Sigmoid colon (tissue), 6 donors: ENCODE measurements at regions not wholly inside any gene's neighbourhood (a gene's known extent, or its start where the extent isn't known, plus 50 kb on each side); places are given as distances from the start of the nearest gene placed in this dataset.

ENCODE experiments used
- DNase-seq: peaks from one replicate; pipeline ENCODE4 v3.0.0-alpha.2; 2019
- H3K27ac ChIP-seq, 4 donors: fragments of 200-600 bp; sonication (generic); one replicate each; pipeline ENCODE4 v1.5.1; 2016 to 2019; ENCODE audit warnings: mild to moderate bottlenecking in 1 of 4
- H3K27me3 ChIP-seq, 3 donors: fragments of 200-600 bp; sonication (generic); one replicate each; pipeline ENCODE4 v1.5.1; 2019; ENCODE audit warnings: mild to moderate bottlenecking in 1 of 3
- H3K36me3 ChIP-seq, 4 donors: fragments of 200-600 bp; sonication (generic); one replicate each; pipeline ENCODE4 v1.5.1; 2016 to 2019
- H3K4me1 ChIP-seq, 4 donors: fragments of 200-600 bp; sonication (generic); one replicate each; pipeline ENCODE4 v1.5.1; 2017 to 2019
- H3K4me3 ChIP-seq, 4 donors: fragments of 200-600 bp; sonication (generic); one replicate each; pipeline ENCODE4 v1.5.1; 2017 to 2019; ENCODE audit warnings: mild to moderate bottlenecking in 2 of 4, moderate library complexity in 1 of 4
- H3K9me3 ChIP-seq, 4 donors: fragments of 200-600 bp in 3 of 4; sonication (generic) in 3 of 4; one replicate each; pipeline versions ENCODE4 v1.5.1 to v1.6.1; 2013 to 2019
- EP300 ChIP-seq, 4 donors: sonication (generic); formaldehyde crosslinking; IDR thresholded peaks; one replicate each; pipeline ENCODE4 v1.6.1; 2017; ENCODE audit warnings: antibody characterized with exemption in 4 of 4
- POLR2A ChIP-seq, 2 donors: fragments of 450-650 bp; IDR thresholded peaks; one replicate each; pipeline ENCODE4 v1.6.1; 2016; ENCODE audit warnings: antibody characterized with exemption in 2 of 2, mild to moderate bottlenecking in 2 of 2, moderate library complexity in 2 of 2
- POLR2AphosphoS5 ChIP-seq, 4 donors: sonication (generic); formaldehyde crosslinking; IDR thresholded peaks; one replicate each; pipeline ENCODE4 v1.6.1; 2017; ENCODE audit warnings: antibody characterized with exemption in 4 of 4
- WGBS, 2 donors: extraction: QIAGEN DNeasy Blood & Tissue Kit; methylation state at CpG; one replicate each; pipeline ENCODE4 v1.1.7; 2013; 5-methylcytosine and 5-hydroxymethylcytosine counted together
- intact Hi-C: fragments of 100-400 bp; cut with DNase I; formaldehyde crosslinking; loops from one replicate; pipeline ENCODE4 v1.15.1; 2023
- TF ChIP-seq, protein P1 (sequence below), 4 experiments: fragments of 450-650 bp in 3 of 4; fragments of 200-600 bp in 1 of 4; IDR thresholded peaks; one replicate each; pipeline ENCODE4 v1.5.1; 2016 to 2019; ENCODE audit warnings: antibody characterized with exemption in 4 of 4, mild to moderate bottlenecking in 3 of 4, moderate library complexity in 2 of 4
- donor health status: healthy with polysubstance abuse.
- donor health status: healthy.

DNA sequence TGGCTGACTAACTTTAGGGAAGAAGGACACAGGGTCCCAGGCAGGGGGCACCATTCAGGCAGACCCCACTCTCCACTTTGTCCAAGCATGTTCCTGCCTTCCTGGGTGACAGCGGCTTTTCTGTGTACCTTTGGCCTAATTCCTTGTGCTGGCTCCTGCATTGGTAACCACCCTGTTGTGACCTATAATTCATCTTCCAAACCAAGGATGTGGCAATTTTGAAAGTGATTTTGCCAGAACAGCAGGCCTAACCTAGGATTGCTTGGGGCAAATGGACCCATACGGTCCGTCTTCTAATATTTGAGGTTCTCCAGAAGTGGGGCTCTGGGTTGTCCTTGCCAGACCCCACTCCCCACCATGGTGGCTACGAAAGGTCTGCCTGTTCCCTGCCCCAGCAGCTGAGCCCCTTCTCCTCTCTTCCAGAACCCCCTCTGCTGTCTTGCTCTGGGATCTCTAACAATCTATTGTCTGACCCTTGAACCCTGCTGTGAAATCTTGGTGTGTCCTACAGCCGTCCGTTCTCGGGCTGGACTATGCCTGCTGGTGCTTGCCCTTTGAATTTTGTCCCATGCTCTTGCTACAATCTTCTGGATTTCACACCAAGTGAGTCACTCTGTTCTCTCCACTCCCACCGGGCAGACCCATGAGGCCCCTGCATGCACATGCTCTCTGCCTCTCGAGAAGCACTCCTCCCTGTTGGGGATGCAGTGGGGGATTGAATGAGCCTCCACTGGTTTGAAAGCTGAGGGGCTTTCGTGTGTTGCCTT lies 316.0 kb downstream of the CXCL12 start:
- no peaks in the 10 kb centered on the region for H3K36me3 ChIP-seq
- intact Hi-C loops, result loop anchor here (10.0 kb wide), 2 partner anchors 246 to 384 kb away; no protein-coding TSS in a partner anchor
- TF ChIP-seq POLR2A (IDR thresholded peaks at IDR 0.05) (no peak), EP300 (IDR thresholded peaks at IDR 0.05) (no peak), POLR2AphosphoS5 (IDR thresholded peaks at IDR 0.05) (no peak)
- TF ChIP-seq, protein P1, sequence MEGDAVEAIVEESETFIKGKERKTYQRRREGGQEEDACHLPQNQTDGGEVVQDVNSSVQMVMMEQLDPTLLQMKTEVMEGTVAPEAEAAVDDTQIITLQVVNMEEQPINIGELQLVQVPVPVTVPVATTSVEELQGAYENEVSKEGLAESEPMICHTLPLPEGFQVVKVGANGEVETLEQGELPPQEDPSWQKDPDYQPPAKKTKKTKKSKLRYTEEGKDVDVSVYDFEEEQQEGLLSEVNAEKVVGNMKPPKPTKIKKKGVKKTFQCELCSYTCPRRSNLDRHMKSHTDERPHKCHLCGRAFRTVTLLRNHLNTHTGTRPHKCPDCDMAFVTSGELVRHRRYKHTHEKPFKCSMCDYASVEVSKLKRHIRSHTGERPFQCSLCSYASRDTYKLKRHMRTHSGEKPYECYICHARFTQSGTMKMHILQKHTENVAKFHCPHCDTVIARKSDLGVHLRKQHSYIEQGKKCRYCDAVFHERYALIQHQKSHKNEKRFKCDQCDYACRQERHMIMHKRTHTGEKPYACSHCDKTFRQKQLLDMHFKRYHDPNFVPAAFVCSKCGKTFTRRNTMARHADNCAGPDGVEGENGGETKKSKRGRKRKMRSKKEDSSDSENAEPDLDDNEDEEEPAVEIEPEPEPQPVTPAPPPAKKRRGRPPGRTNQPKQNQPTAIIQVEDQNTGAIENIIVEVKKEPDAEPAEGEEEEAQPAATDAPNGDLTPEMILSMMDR (IDR thresholded peaks at IDR 0.05), result no peak
- H3K27ac ChIP-seq, result peak overlapping the region in 2 of 4 donors; percentile 10 to 43
- no peaks in the 10 kb centered on the region for H3K9me3 ChIP-seq
- peaks cover 0 to 70% (median 64%) of the 10 kb centered on the region in 4 donors for H3K4me1 ChIP-seq
- no peak for DNase-seq
- H3K4me3 ChIP-seq, result no peak overlapping the region
- WGBS, 2 donors, result 80 to 84% methylated on average over 10 of the region's 10 CpGs
- H3K27me3 ChIP-seq, result no peaks in the 10 kb centered on the region

DNA sequence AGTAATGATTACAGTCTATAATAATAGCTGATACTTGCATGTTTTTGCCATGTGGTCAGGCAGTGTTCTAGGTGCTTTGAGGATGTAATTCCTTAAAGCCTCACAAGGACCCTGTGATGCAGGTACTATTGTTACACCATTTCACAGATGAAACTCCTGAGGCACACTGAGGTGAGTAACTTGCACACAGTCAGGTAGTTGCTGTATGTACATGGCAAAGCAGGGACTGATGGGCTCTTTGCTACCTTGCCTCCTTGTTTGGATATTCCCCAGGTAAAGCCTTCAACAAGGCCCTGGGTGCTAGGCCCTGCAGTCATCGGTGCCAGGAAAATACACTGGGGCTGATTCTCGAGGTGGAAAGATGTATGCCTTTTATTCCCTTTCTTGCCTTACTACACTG lies 317.5 kb downstream of the CXCL12 start:
- intact Hi-C loops, result loop anchor here (10.0 kb wide), 2 partner anchors 247 to 383 kb away; no protein-coding TSS in a partner anchor
- no peaks in the 10 kb centered on the region for H3K9me3 ChIP-seq
- TF ChIP-seq, protein P1 (IDR thresholded peaks at IDR 0.05), result no peak
- TF ChIP-seq POLR2A (IDR thresholded peaks at IDR 0.05) (no peak), EP300 (IDR thresholded peaks at IDR 0.05) (no peak), POLR2AphosphoS5 (IDR thresholded peaks at IDR 0.05) (no peak)
- DNase-seq, result no peak
- 85 to 93% methylated on average over 2 of the region's 2 CpGs for WGBS, 2 donors
- no peak overlapping the region for H3K4me3 ChIP-seq
- H3K4me1 ChIP-seq, result peaks cover 0 to 78% (median 68%) of the 10 kb centered on the region in 4 donors
- no peaks in the 10 kb centered on the region for H3K27me3 ChIP-seq
- no peaks in the 10 kb centered on the region for H3K36me3 ChIP-seq
- no peak overlapping the region for H3K27ac ChIP-seq

DNA sequence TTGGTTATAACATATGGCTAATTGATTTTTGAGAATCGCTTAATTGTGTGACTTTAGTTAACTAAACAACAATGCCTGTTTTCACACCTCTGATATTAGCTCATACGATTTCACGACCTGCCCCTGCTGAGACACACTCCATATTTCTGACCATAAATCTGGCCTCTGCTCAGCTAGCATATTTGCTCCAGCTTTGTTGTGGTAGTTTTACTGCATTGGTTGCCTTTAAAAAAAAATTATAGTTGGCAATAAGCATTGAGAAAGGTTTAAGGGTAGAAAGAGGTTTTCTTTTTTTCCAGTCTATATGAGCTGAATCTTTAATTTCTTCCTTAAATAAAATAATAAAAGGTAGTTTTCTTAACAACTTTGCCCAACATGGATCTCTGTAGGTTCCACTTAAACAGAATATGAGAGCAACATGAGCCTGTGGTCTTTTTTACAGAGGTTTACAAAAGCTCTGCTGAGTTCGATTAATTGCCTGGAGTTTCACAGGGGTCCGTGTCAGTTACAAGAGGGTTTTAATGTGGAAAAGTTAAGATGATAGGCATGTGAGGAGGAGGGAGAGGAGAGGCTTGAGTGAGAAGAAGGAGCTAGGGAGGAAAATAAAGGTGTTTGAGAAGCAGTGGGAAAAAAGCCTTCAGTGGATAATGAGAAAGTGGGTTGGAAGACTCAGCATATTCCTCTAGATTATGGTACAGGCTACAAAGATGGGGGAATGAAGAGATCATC lies 318.2 kb downstream of the CXCL12 start:
- H3K4me1 ChIP-seq, result peaks cover 0 to 71% (median 63%) of the 10 kb centered on the region in 4 donors
- no peaks in the 10 kb centered on the region for H3K36me3 ChIP-seq
- H3K27me3 ChIP-seq, result no peaks in the 10 kb centered on the region
- H3K4me3 ChIP-seq, result no peak overlapping the region
- intact Hi-C loops, result loop anchor here (10.0 kb wide), 2 partner anchors 248 to 382 kb away; no protein-coding TSS in a partner anchor
- no peak for TF ChIP-seq EP300 (IDR thresholded peaks at IDR 0.05)
- peak in 1 of 4 donors; percentile 3 for TF ChIP-seq POLR2AphosphoS5 (IDR thresholded peaks at IDR 0.05)
- peak overlapping the region; percentile 53 to 67 (median 62) for H3K27ac ChIP-seq
- DNase-seq, result no peak
- no peaks in the 10 kb centered on the region for H3K9me3 ChIP-seq
- WGBS, 2 donors, result 54 to 66% methylated on average over 5 of the region's 5 CpGs

DNA sequence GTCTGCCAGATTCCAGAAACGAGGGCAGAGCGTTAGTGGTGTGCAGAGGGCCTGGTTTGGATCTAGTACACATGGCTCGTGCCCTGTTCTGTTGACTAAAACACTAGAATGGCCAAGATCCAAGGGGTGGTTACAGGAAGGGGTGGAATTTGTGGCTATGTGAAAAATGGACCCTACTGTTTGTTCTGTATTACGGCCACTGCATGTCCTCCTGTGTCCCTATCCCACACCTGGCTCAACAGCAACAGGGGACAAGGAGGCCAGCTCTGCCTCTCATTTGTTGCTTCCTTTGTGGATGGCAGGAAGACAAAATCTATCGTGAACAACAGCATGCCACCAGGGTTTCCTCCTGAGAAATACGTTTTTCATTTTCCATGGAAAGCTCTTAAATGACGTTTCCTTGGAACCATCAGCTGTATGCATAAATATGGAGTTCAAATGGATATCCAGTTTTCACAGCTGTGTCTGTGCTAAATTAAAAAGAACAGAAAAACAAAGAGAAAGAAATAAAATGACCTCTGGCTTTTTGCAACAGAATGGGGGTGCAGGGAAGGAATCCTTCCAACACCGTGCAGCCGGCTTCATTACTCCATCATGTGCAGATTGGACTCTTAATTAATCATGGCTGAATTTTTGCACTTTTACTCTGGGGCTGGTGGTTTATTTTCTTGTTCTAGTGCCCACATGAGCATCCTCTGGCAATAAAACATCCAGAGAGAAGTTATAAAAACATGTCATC lies 318.9 kb downstream of the CXCL12 start:
- TF ChIP-seq POLR2AphosphoS5 (IDR thresholded peaks at IDR 0.05) (peak in 2 of 4 donors; percentile 16 to 24), POLR2A (IDR thresholded peaks at IDR 0.05) (no peak)
- Histone ChIP-seq H3K4me3 (no peak overlapping the region), H3K36me3 (no peaks in the 10 kb centered on the region), H3K9me3 (no peaks in the 10 kb centered on the region), H3K4me1 (peaks cover 0 to 64% (median 56%) of the 10 kb centered on the region in 4 donors), H3K27me3 (no peaks in the 10 kb centered on the region), H3K27ac (peak overlapping the region; percentile 53 to 67 (median 62))
- DNase-seq, result no peak
- intact Hi-C loops, result loop anchor here (10.0 kb wide), 2 partner anchors 249 to 381 kb away; no protein-coding TSS in a partner anchor
- WGBS, 2 donors, result 70 to 76% methylated on average over 9 of the region's 9 CpGs

DNA sequence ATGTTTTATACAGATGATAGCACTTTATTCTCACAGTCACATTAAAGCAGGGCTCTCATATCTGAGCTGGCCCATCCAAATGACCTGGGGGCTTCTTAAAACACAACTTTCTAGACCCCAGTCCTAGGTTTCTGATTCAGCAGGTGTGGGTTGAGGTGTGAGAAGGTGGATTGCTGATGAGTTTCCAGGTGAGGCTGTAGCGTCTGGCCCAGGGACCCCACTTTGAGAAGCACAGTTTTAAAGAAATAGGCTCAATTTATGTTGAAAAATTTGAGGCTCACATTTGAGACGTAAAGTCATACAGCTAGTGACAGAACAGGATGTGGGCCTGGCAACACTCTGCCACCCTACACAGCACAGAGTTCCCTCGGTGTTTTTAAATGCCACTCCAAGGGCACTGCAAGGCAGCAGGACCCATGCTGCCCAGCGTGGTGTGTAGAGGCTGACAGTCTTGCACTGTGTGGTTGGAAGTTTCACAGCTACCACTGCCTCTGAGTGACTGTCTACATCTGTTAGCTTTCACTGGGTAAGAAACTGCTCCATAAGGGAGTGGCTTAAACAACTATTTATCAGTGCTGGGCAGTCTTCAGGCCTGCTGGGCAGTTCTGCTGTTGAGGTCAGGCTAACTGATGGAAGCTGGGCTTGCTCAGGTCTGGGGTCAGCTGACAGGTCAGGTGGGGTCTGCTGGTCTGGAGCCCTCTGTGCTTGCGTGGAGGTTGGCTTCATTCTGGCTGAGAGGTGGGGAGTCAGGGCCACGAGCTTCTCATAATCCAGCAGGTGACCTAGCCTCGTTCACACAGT lies 319.7 kb downstream of the CXCL12 start:
- WGBS, 2 donors, result 78 to 79% methylated on average over 7 of the region's 7 CpGs
- H3K36me3 ChIP-seq, result no peaks in the 10 kb centered on the region
- intact Hi-C loops, result loop anchor here (10.0 kb wide), 2 partner anchors 250 to 380 kb away; no protein-coding TSS in a partner anchor
- no peak overlapping the region for H3K4me3 ChIP-seq
- TF ChIP-seq POLR2A (IDR thresholded peaks at IDR 0.05), result no peak
- TF ChIP-seq, protein P1 (IDR thresholded peaks at IDR 0.05), result no peak
- no peak for TF ChIP-seq EP300 (IDR thresholded peaks at IDR 0.05)
- TF ChIP-seq POLR2AphosphoS5 (IDR thresholded peaks at IDR 0.05), result no peak
- peak overlapping the region; percentile 53 to 67 (median 62) for H3K27ac ChIP-seq
- H3K4me1 ChIP-seq, result peaks cover 0 to 56% (median 48%) of the 10 kb centered on the region in 4 donors
- H3K9me3 ChIP-seq, result no peaks in the 10 kb centered on the region
- no peak for DNase-seq
- no peaks in the 10 kb centered on the region for H3K27me3 ChIP-seq
